ACHN (cell line): ENCODE measurements at regions not wholly inside any gene's neighbourhood (a gene's known extent, or its start where the extent isn't known, plus 50 kb on each side); places are given as distances from the start of the nearest gene placed in this dataset.
"Not testable (repeated sequence)": the region's sequence is repeated elsewhere in the genome, so short reads cannot be mapped to it uniquely, and the experiment has no call there.

Experiments
- DNase-seq: peaks from one replicate; pipeline ENCODE4 v3.0.0-alpha.2; 2015
- in situ Hi-C: cut with HindIII; loops from 2 replicates; pipeline ENCODE4 v1.10.0; 2017; ENCODE audit warnings: low sequenced_read_pairs, low pct_ligation_motif_present, low pct_unique_long_range_greater_than_20kb

GRCh38 chr2:13351068-13351467, 634.3 kb downstream of the TRIB2 start:
- in situ Hi-C loops: no loop called here
- DNase-seq: no peak

GRCh38 chr2:13353083-13353482, 636.3 kb downstream of the TRIB2 start:
- in situ Hi-C loops: no loop called here
- no peak for DNase-seq

- no peak for DNase-seq
- in situ Hi-C loops: no loop called here
Measured at GRCh38 chr2:13354031-13354430, 637.3 kb downstream of the TRIB2 start.

GRCh38 chr2:13381928-13382327, 665.2 kb downstream of the TRIB2 start:
- in situ Hi-C loops, DNase-seq: not testable (repeated sequence)

GRCh38 chr2:13389172-13389571, 672.4 kb downstream of the TRIB2 start:
- in situ Hi-C loops, DNase-seq: not testable (repeated sequence)

- DNase-seq: no peak
- in situ Hi-C loops: no loop called here
Measured at GRCh38 chr2:13390676-13391075, 673.9 kb downstream of the TRIB2 start.

- in situ Hi-C loops: no loop called here
- DNase-seq: no peak
Measured at GRCh38 chr2:13401312-13401711, 684.6 kb downstream of the TRIB2 start.

- peak; percentile 21 for DNase-seq
- in situ Hi-C loops: no loop called here
Measured at GRCh38 chr2:13413989-13414388, 697.3 kb downstream of the TRIB2 start.

- no peak for DNase-seq
- in situ Hi-C loops: no loop called here
Measured at GRCh38 chr2:13414897-13415296, 698.2 kb downstream of the TRIB2 start.

GRCh38 chr2:13433954-13434353, 717.2 kb downstream of the TRIB2 start:
- no peak for DNase-seq
- in situ Hi-C loops: no loop called here

- not testable (repeated sequence) for DNase-seq
Measured at GRCh38 chr2:13443554-13444261, 727.0 kb downstream of the TRIB2 start.

GRCh38 chr2:13462464-13462863, 745.7 kb downstream of the TRIB2 start:
- in situ Hi-C loops: no loop called here
- no peak for DNase-seq

More at GRCh38 chr2:13443554-13444261, 727.0 kb downstream of the TRIB2 start:
- in situ Hi-C loops: not testable (repeated sequence)

- no peak for DNase-seq
- in situ Hi-C loops: no loop called here
Measured at GRCh38 chr2:13466076-13466475, 749.3 kb downstream of the TRIB2 start.

- no peak for DNase-seq
- in situ Hi-C loops: no loop called here
Measured at GRCh38 chr2:13474538-13474937, 757.8 kb downstream of the TRIB2 start.

GRCh38 chr2:13480057-13480456, 763.3 kb downstream of the TRIB2 start:
- in situ Hi-C loops: no loop called here
- no peak for DNase-seq

- in situ Hi-C loops: no loop called here
- DNase-seq: no peak
Measured at GRCh38 chr2:13481201-13481600, 764.5 kb downstream of the TRIB2 start.

- in situ Hi-C loops: no loop called here
- DNase-seq: no peak
Measured at GRCh38 chr2:13485256-13485655, 768.5 kb downstream of the TRIB2 start.

GRCh38 chr2:13488965-13489364, 772.2 kb downstream of the TRIB2 start:
- DNase-seq: no peak
- in situ Hi-C loops: no loop called here

- in situ Hi-C loops: no loop called here
- DNase-seq: no peak
Measured at GRCh38 chr2:13492262-13492661, 775.5 kb downstream of the TRIB2 start.

- DNase-seq: no peak
- in situ Hi-C loops: no loop called here
Measured at GRCh38 chr2:13495051-13495450, 778.3 kb downstream of the TRIB2 start.

- in situ Hi-C loops: no loop called here
Measured at GRCh38 chr2:13504808-13505207, 788.1 kb downstream of the TRIB2 start.

More at GRCh38 chr2:13504808-13505207, 788.1 kb downstream of the TRIB2 start:
- no peak for DNase-seq
